HG03575 (cell line): ENCODE measurements at regions not wholly inside any gene's neighbourhood (a gene's known extent, or its start where the extent isn't known, plus 50 kb on each side); places are given as distances from the start of the nearest gene placed in this dataset.
"Not testable (repeated sequence)": the region's sequence is repeated elsewhere in the genome, so short reads cannot be mapped to it uniquely, and the experiment has no call there.

ENCODE experiments used
- ATAC-seq: cut with Tn5 transposase; IDR thresholded peaks from one replicate; pipeline ENCODE4 v1.9.1; 2021; ENCODE audit not compliant: unreplicated experiment, insufficient number of reproducible peaks, low FRiP score; ENCODE audit errors: extremely low read depth

- no peak for ATAC-seq
Observed at GRCh38 chr13:107942030-107942617, 273.2 kb downstream of the LIG4 start.

- ATAC-seq: no peak
Observed at GRCh38 chr13:107941345-107942029, 273.8 kb downstream of the LIG4 start.

- ATAC-seq: no peak
Observed at GRCh38 chr13:107937848-107938247, 277.5 kb downstream of the LIG4 start.

GRCh38 chr13:107931056-107931455 lies 284.3 kb downstream of the LIG4 start:
- no peak for ATAC-seq

- ATAC-seq: no peak
Observed at GRCh38 chr13:107928762-107929161, 286.6 kb downstream of the LIG4 start.

GRCh38 chr13:107927557-107927956 lies 287.8 kb downstream of the LIG4 start:
- ATAC-seq: no peak

GRCh38 chr13:107926515-107926914 lies 288.8 kb downstream of the LIG4 start:
- not testable (repeated sequence) for ATAC-seq

- ATAC-seq: not testable (repeated sequence)
Observed at GRCh38 chr13:107916902-107917301, 298.4 kb downstream of the LIG4 start.

- ATAC-seq: no peak
Observed at GRCh38 chr13:107912745-107913144, 302.6 kb downstream of the LIG4 start.

GRCh38 chr13:107907065-107907805 lies 308.1 kb downstream of the LIG4 start:
- ATAC-seq: no peak

GRCh38 chr13:107906131-107906530 lies 309.2 kb downstream of the LIG4 start:
- ATAC-seq: no peak

- ATAC-seq: no peak
Observed at GRCh38 chr13:107901996-107902562, 313.3 kb downstream of the LIG4 start.

- no peak for ATAC-seq
Observed at GRCh38 chr13:107901230-107901629, 314.1 kb downstream of the LIG4 start.

GRCh38 chr13:107900775-107901174 lies 314.6 kb downstream of the LIG4 start:
- no peak for ATAC-seq

- ATAC-seq: no peak
Observed at GRCh38 chr13:107886118-107886517, 329.2 kb downstream of the LIG4 start.

GRCh38 chr13:107884564-107884963 lies 330.8 kb downstream of the LIG4 start:
- no peak for ATAC-seq

GRCh38 chr13:107883561-107884175 lies 331.7 kb downstream of the LIG4 start:
- ATAC-seq: no peak

- no peak for ATAC-seq
Observed at GRCh38 chr13:107882708-107883560, 332.4 kb downstream of the LIG4 start.

GRCh38 chr13:107881362-107881761 lies 334.0 kb downstream of the LIG4 start:
- no peak for ATAC-seq
